MM.1S (cell line): ENCODE measurements at regions not wholly inside any gene's neighbourhood (a gene's known extent, or its start where the extent isn't known, plus 50 kb on each side); places are given as distances from the start of the nearest gene placed in this dataset.

Experiments used
- DNase-seq: peaks from one replicate; pipeline ENCODE4 v3.0.0-alpha.2; 2015
- H2AFZ ChIP-seq: fragments of 300-600 bp; sonication (generic); 2 replicates; pipeline ENCODE4 v1.6.0; 2016; ENCODE audit warnings: antibody characterized with exemption, low read length
- H3F3A ChIP-seq: fragments of 300-600 bp; sonication (generic); 2 replicates; pipeline ENCODE4 v1.6.1; 2016; ENCODE audit warnings: mild to moderate bottlenecking, antibody characterized with exemption, low read length, moderate library complexity, mixed read lengths; ENCODE audit not compliant: insufficient read depth
- H3K27ac ChIP-seq: fragments of 300-600 bp; sonication (generic); 2 replicates; pipeline ENCODE4 v1.5.1; 2016; ENCODE audit warnings: mild to moderate bottlenecking, low read length
- H3K27me3 ChIP-seq: fragments of 300-600 bp; sonication (generic); replicated peaks from 2 replicates; pipeline ENCODE4 v1.6.0; 2016; ENCODE audit warnings: low read length; ENCODE audit not compliant: insufficient read depth
- H3K36me3 ChIP-seq: fragments of 300-600 bp; sonication (generic); replicated peaks from 2 replicates; pipeline ENCODE4 v1.6.1; 2016; ENCODE audit warnings: mild to moderate bottlenecking, low read length, mixed read lengths; ENCODE audit not compliant: insufficient read depth
- H3K4me1 ChIP-seq: fragments of 300-600 bp; sonication (generic); 2 replicates; pipeline ENCODE4 v1.6.1; 2016; ENCODE audit warnings: low read length, mixed read lengths
- H3K4me2 ChIP-seq: fragments of 300-600 bp; sonication (generic); 2 replicates; pipeline ENCODE4 v1.6.0; 2016; ENCODE audit warnings: low read depth, low read length
- H3K4me3 ChIP-seq: fragments of 300-600 bp; sonication (generic); 2 replicates; pipeline ENCODE4 v1.5.1; 2016; ENCODE audit warnings: low read length, mixed read lengths
- H3K79me2 ChIP-seq: fragments of 300-600 bp; sonication (generic); 2 replicates; pipeline ENCODE4 v1.6.1; 2016; ENCODE audit warnings: mixed run types, low read length, mixed read lengths
- H3K9ac ChIP-seq: fragments of 300-600 bp; sonication (generic); 2 replicates; pipeline ENCODE4 v1.6.1; 2016; ENCODE audit warnings: low read length, mixed read lengths
- H3K9me2 ChIP-seq: fragments of 300-600 bp; sonication (generic); replicated peaks from 2 replicates; pipeline ENCODE4 v1.6.1; 2016; ENCODE audit warnings: mild to moderate bottlenecking, low read length, mixed read lengths; ENCODE audit not compliant: insufficient read depth
- H3K9me3 ChIP-seq: fragments of 300-600 bp; sonication (generic); replicated peaks from 2 replicates; pipeline ENCODE4 v1.6.1; 2016; ENCODE audit warnings: mild to moderate bottlenecking, low read length, mixed read lengths; ENCODE audit not compliant: insufficient read depth
- H4K20me1 ChIP-seq: fragments of 300-600 bp; sonication (generic); 2 replicates; pipeline ENCODE4 v1.6.1; 2016; ENCODE audit warnings: mild to moderate bottlenecking, low read length, moderate library complexity, mixed read lengths; ENCODE audit not compliant: insufficient read depth
- EZH2 ChIP-seq: fragments of 300-600 bp; sonication (generic); optimal IDR thresholded peaks from 2 replicates; pipeline ENCODE3; 2017; ENCODE audit warnings: low read depth, mild to moderate bottlenecking, antibody characterized with exemption, low read length, mixed read lengths
- EZH2phosphoT487 ChIP-seq: fragments of 300-600 bp; sonication (generic); IDR thresholded peaks from 2 replicates; pipeline ENCODE4 v1.6.1; 2018; ENCODE audit warnings: antibody characterized with exemption, low read length
- TF ChIP-seq, protein P1 (sequence below): fragments of 300-600 bp; sonication (generic); IDR thresholded peaks from 2 replicates; pipeline ENCODE4 v1.5.1; 2016; ENCODE audit warnings: antibody characterized with exemption, low read length, mixed read lengths

DNA sequence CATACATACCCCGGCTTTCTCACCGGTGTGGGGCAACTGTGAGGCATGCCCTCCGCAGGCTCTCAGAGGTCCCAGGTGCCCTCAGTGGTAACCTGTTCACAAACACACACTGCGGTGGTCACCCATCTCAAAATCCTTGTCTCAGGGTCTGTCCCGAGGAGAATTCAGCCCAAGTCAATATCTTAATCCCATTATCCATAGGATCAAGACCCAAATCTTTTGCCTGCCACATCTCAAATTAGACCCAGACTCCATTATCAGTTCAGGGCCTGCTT lies 140.8 kb downstream of the CDC5L start:
- Histone ChIP-seq H2AFZ (no peak overlapping the region), H3K27ac (no peak overlapping the region), H4K20me1 (no peaks in the 10 kb centered on the region), H3K4me2 (no peak overlapping the region), H3K4me1 (peaks cover 10% of the 10 kb centered on the region), H3K36me3 (no peaks in the 10 kb centered on the region), H3K9me2 (no peaks in the 10 kb centered on the region), H3K79me2 (no peaks in the 10 kb centered on the region), H3K9ac (no peak overlapping the region), H3K27me3 (no peaks in the 10 kb centered on the region), H3K9me3 (no peaks in the 10 kb centered on the region), H3K4me3 (no peak overlapping the region), H3F3A (peaks cover 17% of the 10 kb centered on the region)
- TF ChIP-seq EZH2 (no peak), EZH2phosphoT487 (no peak)
- TF ChIP-seq, protein P1, sequence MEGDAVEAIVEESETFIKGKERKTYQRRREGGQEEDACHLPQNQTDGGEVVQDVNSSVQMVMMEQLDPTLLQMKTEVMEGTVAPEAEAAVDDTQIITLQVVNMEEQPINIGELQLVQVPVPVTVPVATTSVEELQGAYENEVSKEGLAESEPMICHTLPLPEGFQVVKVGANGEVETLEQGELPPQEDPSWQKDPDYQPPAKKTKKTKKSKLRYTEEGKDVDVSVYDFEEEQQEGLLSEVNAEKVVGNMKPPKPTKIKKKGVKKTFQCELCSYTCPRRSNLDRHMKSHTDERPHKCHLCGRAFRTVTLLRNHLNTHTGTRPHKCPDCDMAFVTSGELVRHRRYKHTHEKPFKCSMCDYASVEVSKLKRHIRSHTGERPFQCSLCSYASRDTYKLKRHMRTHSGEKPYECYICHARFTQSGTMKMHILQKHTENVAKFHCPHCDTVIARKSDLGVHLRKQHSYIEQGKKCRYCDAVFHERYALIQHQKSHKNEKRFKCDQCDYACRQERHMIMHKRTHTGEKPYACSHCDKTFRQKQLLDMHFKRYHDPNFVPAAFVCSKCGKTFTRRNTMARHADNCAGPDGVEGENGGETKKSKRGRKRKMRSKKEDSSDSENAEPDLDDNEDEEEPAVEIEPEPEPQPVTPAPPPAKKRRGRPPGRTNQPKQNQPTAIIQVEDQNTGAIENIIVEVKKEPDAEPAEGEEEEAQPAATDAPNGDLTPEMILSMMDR = no peak
- no peak for DNase-seq

DNA sequence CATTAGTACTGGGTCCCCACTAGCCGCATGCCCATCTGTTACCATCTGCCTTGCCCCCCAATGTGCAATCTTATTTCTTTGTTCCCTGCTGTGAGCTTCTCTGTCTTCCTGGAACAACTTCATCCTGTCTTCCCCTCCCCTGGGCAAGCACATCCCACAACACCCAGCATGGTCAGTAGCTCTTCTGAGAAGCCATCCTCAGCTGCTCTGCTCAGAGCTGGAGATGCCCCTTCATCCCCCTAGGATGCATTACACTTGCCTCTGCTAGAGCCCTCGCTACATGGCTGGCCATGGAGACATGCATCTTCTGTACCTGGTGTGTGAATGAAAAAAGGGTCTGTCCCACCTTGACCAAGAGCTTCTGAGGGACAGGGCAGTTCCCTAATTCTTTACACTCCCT lies 141.2 kb downstream of the CDC5L start:
- H3K4me3 ChIP-seq = no peak overlapping the region
- H3K27ac ChIP-seq = no peak overlapping the region
- peaks cover 10% of the 10 kb centered on the region for H3K4me1 ChIP-seq
- TF ChIP-seq, protein P1 = no peak
- H3K9me3 ChIP-seq = no peaks in the 10 kb centered on the region
- H2AFZ ChIP-seq = no peak overlapping the region
- peaks cover 17% of the 10 kb centered on the region for H3F3A ChIP-seq
- H3K36me3 ChIP-seq = no peaks in the 10 kb centered on the region
- DNase-seq = no peak
- H3K4me2 ChIP-seq = no peak overlapping the region
- H3K79me2 ChIP-seq = no peaks in the 10 kb centered on the region
- H3K27me3 ChIP-seq = no peaks in the 10 kb centered on the region
- no peaks in the 10 kb centered on the region for H4K20me1 ChIP-seq
- no peaks in the 10 kb centered on the region for H3K9me2 ChIP-seq
- no peak overlapping the region for H3K9ac ChIP-seq

DNA sequence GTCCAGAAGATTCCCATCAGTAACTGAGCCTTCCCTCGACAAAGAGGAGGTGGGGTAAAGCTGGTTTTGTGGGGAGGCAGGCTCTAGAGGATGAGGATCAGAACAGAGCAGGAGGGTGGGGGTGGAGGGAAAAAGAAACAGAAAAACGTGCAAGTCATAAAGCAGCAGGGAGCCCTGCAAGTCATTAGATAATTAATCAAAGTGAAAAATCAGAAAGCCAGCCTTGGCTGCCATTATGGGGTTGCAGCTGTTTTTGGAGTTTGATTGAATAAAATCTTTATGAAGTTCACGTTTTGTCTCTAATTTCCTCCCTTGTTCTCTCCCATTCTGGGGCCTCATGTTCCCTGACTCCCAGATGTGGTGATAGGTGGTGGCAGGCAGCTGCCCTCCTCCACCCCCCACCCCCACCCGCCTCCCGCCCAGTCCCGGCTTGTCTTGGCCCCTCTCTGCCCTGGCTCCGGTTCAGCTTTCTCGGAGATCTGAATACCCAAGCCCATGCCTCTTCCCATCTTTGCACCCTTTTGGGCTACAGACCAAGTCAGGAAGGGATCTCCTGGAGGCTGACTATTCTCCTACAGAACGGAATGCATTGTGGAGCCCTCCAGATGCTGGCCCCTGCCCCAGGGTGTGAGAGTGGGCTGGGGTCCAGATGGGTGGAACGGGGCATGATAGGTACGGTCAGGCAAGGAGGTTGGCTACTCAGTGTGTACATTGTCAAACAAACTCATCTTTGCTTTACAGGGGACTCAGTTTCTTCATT lies 141.8 kb downstream of the CDC5L start:
- Histone ChIP-seq H3K9me3 (no peaks in the 10 kb centered on the region), H3K9me2 (no peaks in the 10 kb centered on the region), H3K27ac (no peak overlapping the region), H3K4me2 (no peak overlapping the region), H3K36me3 (no peaks in the 10 kb centered on the region), H2AFZ (no peak overlapping the region), H3K4me3 (no peak overlapping the region), H3K9ac (no peak overlapping the region), H3F3A (peaks cover 16% of the 10 kb centered on the region), H3K79me2 (no peaks in the 10 kb centered on the region), H4K20me1 (no peaks in the 10 kb centered on the region), H3K27me3 (no peaks in the 10 kb centered on the region), H3K4me1 (peaks cover 10% of the 10 kb centered on the region)
- DNase-seq = no peak
- no peak for TF ChIP-seq EZH2
- TF ChIP-seq, protein P1 = no peak
- TF ChIP-seq EZH2phosphoT487 = no peak
